GM12872 (cell line): ENCODE measurements at regions not wholly inside any gene's neighbourhood (a gene's known extent, or its start where the extent isn't known, plus 50 kb on each side); places are given as distances from the start of the nearest gene placed in this dataset.

ENCODE experiments used
- CTCF ChIP-seq: IDR thresholded peaks from 3 replicates; pipeline ENCODE4 v1.5.1; 2011; ENCODE audit warnings: low read depth, mild to moderate bottlenecking, low read length, moderate library complexity; ENCODE audit not compliant: insufficient read depth

GRCh38 chr14:66360366-66360926 lies 125.7 kb upstream of the CCDC196 start:
- TF ChIP-seq CTCF, result no peak

GRCh38 chr14:66361013-66361412 lies 125.2 kb upstream of the CCDC196 start:
- no peak for TF ChIP-seq CTCF

- TF ChIP-seq CTCF, result no peak
These were observed 120.8 kb upstream of the CCDC196 start for GRCh38 chr14:66365388-66365787.

GRCh38 chr14:66369157-66369697 lies 116.9 kb upstream of the CCDC196 start:
- no peak for TF ChIP-seq CTCF

GRCh38 chr14:66371776-66372175 lies 114.4 kb upstream of the CCDC196 start:
- TF ChIP-seq CTCF, result no peak

- no peak for TF ChIP-seq CTCF
These were observed 110.9 kb upstream of the CCDC196 start for GRCh38 chr14:66375046-66375964.

GRCh38 chr14:66377574-66377973 lies 108.6 kb upstream of the CCDC196 start:
- no peak for TF ChIP-seq CTCF
